ENCODE measurements at regions not wholly inside any gene's neighbourhood (a gene's known extent, or its start where the extent isn't known, plus 50 kb on each side); places are given as distances from the start of the nearest gene placed in this dataset.

DNA sequence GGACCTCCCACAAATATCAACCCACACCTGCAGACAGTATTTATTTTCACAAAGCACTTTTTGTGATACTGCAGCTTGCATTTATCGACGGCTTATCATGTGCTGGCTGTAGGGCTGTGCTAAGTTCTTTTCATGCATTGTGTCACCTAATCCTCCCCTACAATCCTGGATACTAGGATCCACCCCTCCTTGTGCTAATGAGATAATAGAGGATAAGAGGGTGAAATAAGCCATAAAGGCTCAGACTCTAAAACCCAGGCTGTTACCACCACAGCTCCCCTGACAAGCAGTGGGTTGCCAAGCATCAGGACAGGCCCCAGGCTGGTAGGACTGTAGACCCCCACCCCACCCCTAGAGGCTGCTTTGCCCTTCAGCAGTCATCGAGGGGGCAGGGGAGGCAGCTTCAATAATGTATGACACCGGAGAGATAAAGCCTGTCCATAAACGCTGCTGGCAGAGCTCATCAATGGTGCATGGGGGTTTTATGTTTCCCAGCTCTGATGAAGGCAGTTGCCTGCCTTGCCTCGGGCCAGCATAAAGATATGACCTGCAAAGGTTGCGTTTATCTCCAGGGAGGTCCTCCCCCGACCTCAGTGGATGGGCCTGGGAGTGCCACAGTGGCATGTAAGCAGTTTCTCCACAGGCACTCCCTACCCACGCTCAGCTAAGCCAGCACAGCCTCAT lies 73.9 kb upstream of the C16orf82 start (continued):
- TF ChIP-seq, protein P1, sequence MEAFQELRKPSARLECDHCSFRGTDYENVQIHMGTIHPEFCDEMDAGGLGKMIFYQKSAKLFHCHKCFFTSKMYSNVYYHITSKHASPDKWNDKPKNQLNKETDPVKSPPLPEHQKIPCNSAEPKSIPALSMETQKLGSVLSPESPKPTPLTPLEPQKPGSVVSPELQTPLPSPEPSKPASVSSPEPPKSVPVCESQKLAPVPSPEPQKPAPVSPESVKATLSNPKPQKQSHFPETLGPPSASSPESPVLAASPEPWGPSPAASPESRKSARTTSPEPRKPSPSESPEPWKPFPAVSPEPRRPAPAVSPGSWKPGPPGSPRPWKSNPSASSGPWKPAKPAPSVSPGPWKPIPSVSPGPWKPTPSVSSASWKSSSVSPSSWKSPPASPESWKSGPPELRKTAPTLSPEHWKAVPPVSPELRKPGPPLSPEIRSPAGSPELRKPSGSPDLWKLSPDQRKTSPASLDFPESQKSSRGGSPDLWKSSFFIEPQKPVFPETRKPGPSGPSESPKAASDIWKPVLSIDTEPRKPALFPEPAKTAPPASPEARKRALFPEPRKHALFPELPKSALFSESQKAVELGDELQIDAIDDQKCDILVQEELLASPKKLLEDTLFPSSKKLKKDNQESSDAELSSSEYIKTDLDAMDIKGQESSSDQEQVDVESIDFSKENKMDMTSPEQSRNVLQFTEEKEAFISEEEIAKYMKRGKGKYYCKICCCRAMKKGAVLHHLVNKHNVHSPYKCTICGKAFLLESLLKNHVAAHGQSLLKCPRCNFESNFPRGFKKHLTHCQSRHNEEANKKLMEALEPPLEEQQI (IDR thresholded peaks at IDR 0.05): no peak
- TF ChIP-seq RAD51 (IDR thresholded peaks at IDR 0.05; ENCODE audit: borderline replicate concordance, low read depth): no peak

GRCh38 chr16:26993511-26993910 lies 73.2 kb upstream of the C16orf82 start:
- TF ChIP-seq SRSF3 (IDR thresholded peaks at IDR 0.05; ENCODE audit: insufficient read depth, low read length): no peak
- no peak for TF ChIP-seq NFATC3 (IDR thresholded peaks at IDR 0.05)
- no peak for TF ChIP-seq NRF1 (conservative IDR thresholded peaks at IDR 0.05 in 1 of 2, IDR thresholded peaks at IDR 0.05 in 1 of 2)
- no peak for TF ChIP-seq CBX5 (IDR thresholded peaks at IDR 0.05; ENCODE audit: borderline replicate concordance, low read depth)
- no peak for TF ChIP-seq JUN (IDR thresholded peaks at IDR 0.05; ENCODE audit: borderline replicate concordance, low read depth, low read length)
- TF ChIP-seq JUN (CRISPR knock-in tag; IDR thresholded peaks at IDR 0.05; ENCODE audit: borderline replicate concordance): no peak
- TF ChIP-seq ZNF764 (CRISPR knock-in tag; IDR thresholded peaks at IDR 0.05; ENCODE audit: low read depth): no peak
- no peak for TF ChIP-seq ATF7 (IDR thresholded peaks at IDR 0.05)
- TF ChIP-seq ZNF263 (CRISPR knock-in tag; IDR thresholded peaks at IDR 0.05; ENCODE audit: borderline replicate concordance): no peak
- no peak for TF ChIP-seq MTA1 (IDR thresholded peaks at IDR 0.05; ENCODE audit: borderline replicate concordance)
- TF ChIP-seq TBP (optimal IDR thresholded peaks at IDR 0.05; ENCODE audit: low read depth, low read length): no peak
- no peak for TF ChIP-seq RAD21 (CRISPR knock-in tag; conservative IDR thresholded peaks at IDR 0.05 in 1 of 2, IDR thresholded peaks at IDR 0.05 in 1 of 2)
- intact Hi-C loops (cut with micrococcal nuclease): loop anchor here (10.0 kb wide), 1 partner anchor 61 kb away; no protein-coding TSS in a partner anchor
- no TSS peak for BruUV-seq (replicated peaks)

More at GRCh38 chr16:26993511-26993910, 73.2 kb upstream of the C16orf82 start:
- no peaks in the 10 kb centered on the region for H3K9me3 ChIP-seq (replicated peaks; ENCODE audit: control insufficient read depth, insufficient read depth, low read depth, low read length)
- ChIA-PET CTCF (ENCODE audit: low intra/inter-chr PET ratio) (no interaction called here), POLR2A (interaction anchor here (0.6 kb wide), 2 partner anchors 9 to 137 kb away, joined by 3 to 4 read pairs; no protein-coding TSS in a partner anchor)
- in situ Hi-C loops (cut with MboI): no loop called here
- H3K9me1 ChIP-seq (ENCODE audit: control insufficient read depth, insufficient read depth, low read length): no peaks in the 10 kb centered on the region
- no peak overlapping the region for H3K27ac ChIP-seq (ENCODE audit: extremely low read depth, low read depth, low read length)
- FAIRE-seq: no peak
- 0% methylated on average over 10 of the region's 10 CpGs for WGBS (ENCODE audit: insufficient coverage, low coverage, missing lambda C conversion rate)
- DNase-seq (ENCODE audit: extremely low read depth in 1 of 4, low spot score in 3 of 4): no peak
- no peaks in the 10 kb centered on the region for H4K20me1 ChIP-seq (replicated peaks; ENCODE audit: control insufficient read depth, insufficient read depth, low read length)
- H3K4me3 ChIP-seq: no peak overlapping the region
- H2AFZ ChIP-seq (ENCODE audit: low read depth, low read length): no peak overlapping the region
- no peak overlapping the region for H3K9ac ChIP-seq (ENCODE audit: insufficient read depth in 1 of 2, low read depth in 2 of 2, low read length in 2 of 2)
- H3K79me2 ChIP-seq (ENCODE audit: control insufficient read depth, insufficient read depth, low read length): no peaks in the 10 kb centered on the region
- no peaks in the 10 kb centered on the region for H3K36me3 ChIP-seq (ENCODE audit: control insufficient read depth, insufficient read depth, low read length)
- H3K4me2 ChIP-seq (ENCODE audit: insufficient read depth, low read length): no peak overlapping the region
- H3K4me1 ChIP-seq (replicated peaks in 1 of 2; ENCODE audit: control insufficient read depth in 2 of 2, insufficient read depth in 2 of 2, low read length in 2 of 2): no peaks in the 10 kb centered on the region
- peaks cover 0 to 12% of the 10 kb centered on the region in 2 experiments; a peak in 4 of 5 replicates for H3K27me3 ChIP-seq (ENCODE audit: control insufficient read depth in 2 of 2, insufficient read depth in 2 of 2, low read length in 2 of 2)
- ATAC-seq: no peak
